ENCODE measurements at regions not wholly inside any gene's neighbourhood (a gene's known extent, or its start where the extent isn't known, plus 50 kb on each side); places are given as distances from the start of the nearest gene placed in this dataset.

GRCh38 chr11:96794152-96794551 is 404.3 kb downstream of the JRKL start:
- no peaks in the 10 kb centered on the region for H3K9me3 ChIP-seq (ENCODE audit: insufficient read depth, low read depth)
- no peak overlapping the region for H3K27ac ChIP-seq
- H2AFZ ChIP-seq: no peak overlapping the region
- H3K4me3 ChIP-seq: no peak overlapping the region
- CTCF ChIA-PET: no interaction called here
- H3K9me2 ChIP-seq (ENCODE audit: insufficient read depth): no peaks in the 10 kb centered on the region
- no peaks in the 10 kb centered on the region for H3K36me3 ChIP-seq (ENCODE audit: low read depth)
- no peaks in the 10 kb centered on the region for H3K79me2 ChIP-seq (ENCODE audit: low read depth)
- H3F3A ChIP-seq (ENCODE audit: insufficient read depth, low read depth): no peaks in the 10 kb centered on the region
- no peak for DNase-seq
- BruUV-seq (replicated peaks): no TSS peak
- POLR2A ChIA-PET (ENCODE audit: unreplicated experiment): no interaction called here
- H3K27me3 ChIP-seq (ENCODE audit: insufficient read depth, low read depth): no peaks in the 10 kb centered on the region
- H4K20me1 ChIP-seq (ENCODE audit: insufficient read depth): no peaks in the 10 kb centered on the region
- H3K4me1 ChIP-seq (replicated peaks; ENCODE audit: insufficient read depth): no peaks in the 10 kb centered on the region
- H3K4me2 ChIP-seq: no peak overlapping the region
- TF ChIP-seq CTCF (conservative IDR thresholded peaks at IDR 0.05): no peak
- TF ChIP-seq EZH2 (IDR thresholded peaks at IDR 0.05; ENCODE audit: low read depth): no peak
- intact Hi-C loops (cut with micrococcal nuclease; ENCODE audit: unreplicated experiment): no loop called here

- intact Hi-C loops (cut with micrococcal nuclease; ENCODE audit: unreplicated experiment): no loop called here
- Histone ChIP-seq H3K4me2 (no peak overlapping the region), H2AFZ (no peak overlapping the region), H3K27ac (no peak overlapping the region), H3K79me2 (ENCODE audit: low read depth) (no peaks in the 10 kb centered on the region), H3K9me2 (ENCODE audit: insufficient read depth) (no peaks in the 10 kb centered on the region), H3K27me3 (ENCODE audit: insufficient read depth, low read depth) (no peaks in the 10 kb centered on the region), H3F3A (ENCODE audit: insufficient read depth, low read depth) (no peaks in the 10 kb centered on the region), H3K4me3 (no peak overlapping the region), H4K20me1 (ENCODE audit: insufficient read depth) (no peaks in the 10 kb centered on the region), H3K9me3 (ENCODE audit: insufficient read depth, low read depth) (no peaks in the 10 kb centered on the region), H3K4me1 (replicated peaks; ENCODE audit: insufficient read depth) (no peaks in the 10 kb centered on the region), H3K36me3 (ENCODE audit: low read depth) (no peaks in the 10 kb centered on the region)
- CTCF ChIA-PET: no interaction called here
- no TSS peak for BruUV-seq (replicated peaks)
- POLR2A ChIA-PET (ENCODE audit: unreplicated experiment): no interaction called here
- TF ChIP-seq CTCF (conservative IDR thresholded peaks at IDR 0.05): no peak
- no peak for TF ChIP-seq EZH2 (IDR thresholded peaks at IDR 0.05; ENCODE audit: low read depth)
- no peak for DNase-seq
Measured at GRCh38 chr11:96798445-96798844, 408.6 kb downstream of the JRKL start.

- no TSS peak for BruUV-seq (replicated peaks)
- H3K4me1 ChIP-seq (replicated peaks; ENCODE audit: insufficient read depth): no peaks in the 10 kb centered on the region
Measured at GRCh38 chr11:96815236-96815635, 425.4 kb downstream of the JRKL start.

More at GRCh38 chr11:96815236-96815635, 425.4 kb downstream of the JRKL start:
- Histone ChIP-seq H3F3A (ENCODE audit: insufficient read depth, low read depth) (no peaks in the 10 kb centered on the region), H3K27me3 (ENCODE audit: insufficient read depth, low read depth) (no peaks in the 10 kb centered on the region), H2AFZ (no peak overlapping the region; the same call in 1 of the 2 replicates), H3K9me2 (ENCODE audit: insufficient read depth) (peaks cover 4% of the 10 kb centered on the region; the same call in 1 of the 2 replicates), H3K27ac (no peak overlapping the region), H3K4me2 (no peak overlapping the region), H3K79me2 (ENCODE audit: low read depth) (no peaks in the 10 kb centered on the region), H3K4me3 (no peak overlapping the region), H3K36me3 (ENCODE audit: low read depth) (no peaks in the 10 kb centered on the region), H3K9me3 (ENCODE audit: insufficient read depth, low read depth) (no peaks in the 10 kb centered on the region), H4K20me1 (ENCODE audit: insufficient read depth) (no peaks in the 10 kb centered on the region)
- TF ChIP-seq EZH2 (IDR thresholded peaks at IDR 0.05; ENCODE audit: low read depth) (no peak), CTCF (conservative IDR thresholded peaks at IDR 0.05) (no peak)
- CTCF ChIA-PET: no interaction called here
- no peak for DNase-seq
- intact Hi-C loops (cut with micrococcal nuclease; ENCODE audit: unreplicated experiment): no loop called here
- POLR2A ChIA-PET (ENCODE audit: unreplicated experiment): no interaction called here

Data from PC-9 (cell line).